Esophagus squamous epithelium (tissue), 4 donors: ENCODE measurements at regions not wholly inside any gene's neighbourhood (a gene's known extent, or its start where the extent isn't known, plus 50 kb on each side); places are given as distances from the start of the nearest gene placed in this dataset.

Source experiments
- POLR2A ChIP-seq, 4 donors: fragments of 450-650 bp; IDR thresholded peaks; one replicate each; pipeline ENCODE4 v1.6.1; 2017; ENCODE audit warnings: antibody characterized with exemption in 4 of 4, mild to moderate bottlenecking in 4 of 4, moderate library complexity in 3 of 4
- TF ChIP-seq, protein P1 (sequence below), 6 experiments: fragments of 450-650 bp in 4 of 6; fragments of 200-600 bp in 2 of 6; sonication (generic) in 2 of 6; IDR thresholded peaks; one replicate each; pipeline ENCODE4 v1.5.1; 2016 to 2019; ENCODE audit warnings: antibody characterized with exemption in 6 of 6, mild to moderate bottlenecking in 4 of 6, moderate library complexity in 4 of 6

DNA sequence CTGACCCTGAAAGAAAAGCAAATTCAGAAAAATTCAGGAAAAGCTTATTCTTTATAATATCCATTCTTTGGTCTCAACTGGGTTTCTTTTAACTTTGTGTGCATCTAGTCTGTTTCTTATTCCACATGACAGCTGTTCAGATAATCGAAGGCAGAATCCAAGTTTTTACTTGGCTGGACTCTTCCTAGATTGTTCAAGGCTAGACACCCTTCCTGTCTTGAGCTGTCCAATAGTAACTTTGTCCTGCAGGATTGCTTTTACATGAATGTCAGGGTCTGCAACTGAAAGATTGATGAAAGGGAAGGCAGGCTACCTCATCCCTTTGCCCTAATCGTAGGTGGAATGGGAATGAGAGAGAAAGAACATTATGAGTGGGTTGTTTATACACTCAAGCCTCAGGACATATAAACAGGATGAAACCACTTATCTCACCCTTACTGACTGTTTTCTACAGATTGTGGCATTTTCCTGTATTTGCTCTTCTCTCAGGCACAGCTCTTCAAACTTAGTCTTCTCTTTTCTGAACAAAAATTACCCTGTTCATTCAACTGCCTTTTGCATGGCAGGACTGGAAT is 76.9 kb downstream of the LEPR start:
- TF ChIP-seq, protein P1, sequence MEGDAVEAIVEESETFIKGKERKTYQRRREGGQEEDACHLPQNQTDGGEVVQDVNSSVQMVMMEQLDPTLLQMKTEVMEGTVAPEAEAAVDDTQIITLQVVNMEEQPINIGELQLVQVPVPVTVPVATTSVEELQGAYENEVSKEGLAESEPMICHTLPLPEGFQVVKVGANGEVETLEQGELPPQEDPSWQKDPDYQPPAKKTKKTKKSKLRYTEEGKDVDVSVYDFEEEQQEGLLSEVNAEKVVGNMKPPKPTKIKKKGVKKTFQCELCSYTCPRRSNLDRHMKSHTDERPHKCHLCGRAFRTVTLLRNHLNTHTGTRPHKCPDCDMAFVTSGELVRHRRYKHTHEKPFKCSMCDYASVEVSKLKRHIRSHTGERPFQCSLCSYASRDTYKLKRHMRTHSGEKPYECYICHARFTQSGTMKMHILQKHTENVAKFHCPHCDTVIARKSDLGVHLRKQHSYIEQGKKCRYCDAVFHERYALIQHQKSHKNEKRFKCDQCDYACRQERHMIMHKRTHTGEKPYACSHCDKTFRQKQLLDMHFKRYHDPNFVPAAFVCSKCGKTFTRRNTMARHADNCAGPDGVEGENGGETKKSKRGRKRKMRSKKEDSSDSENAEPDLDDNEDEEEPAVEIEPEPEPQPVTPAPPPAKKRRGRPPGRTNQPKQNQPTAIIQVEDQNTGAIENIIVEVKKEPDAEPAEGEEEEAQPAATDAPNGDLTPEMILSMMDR (IDR thresholded peaks at IDR 0.05): no peak
- no peak for TF ChIP-seq POLR2A (IDR thresholded peaks at IDR 0.05)
